ENCODE measurements at regions not wholly inside any gene's neighbourhood (a gene's known extent, or its start where the extent isn't known, plus 50 kb on each side); places are given as distances from the start of the nearest gene placed in this dataset.

DNA sequence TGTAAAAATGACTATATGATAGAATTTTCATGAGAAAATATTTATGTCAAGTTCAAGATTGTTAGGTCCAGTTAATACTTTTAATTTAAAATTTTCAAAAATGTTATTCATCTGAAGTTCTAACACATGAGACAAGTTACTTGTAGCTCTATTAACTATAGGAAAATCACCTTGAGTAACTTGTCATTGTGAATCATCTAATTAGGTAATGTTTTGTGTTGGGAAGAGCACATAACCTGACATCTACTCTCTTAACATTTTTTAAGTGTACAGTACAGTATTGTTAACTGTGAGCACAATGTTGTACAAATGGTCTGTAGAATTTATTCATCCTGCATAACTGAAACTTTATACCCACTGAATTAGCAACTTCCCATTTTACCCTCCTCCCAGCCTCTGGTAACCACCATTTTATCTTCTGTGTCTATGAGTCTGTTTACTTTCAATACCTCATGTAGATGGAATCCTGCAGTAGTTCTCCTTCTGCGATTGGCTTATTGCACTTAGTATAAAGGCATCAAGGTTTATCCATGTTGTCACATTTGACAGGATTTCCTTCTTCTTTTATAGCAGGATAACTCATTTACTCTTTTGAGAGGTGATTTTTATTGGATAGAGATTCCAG is 54.6 kb downstream of the ARL4A start:
- Mint-ChIP-seq H3K4me1 (ENCODE audit: low read depth) (no peaks in the 10 kb centered on the region), H3K4me3 (no peak overlapping the region), H3K9me3 (no peaks in the 10 kb centered on the region), H3K27me3 (ENCODE audit: low read depth) (no peaks in the 10 kb centered on the region), H3K36me3 (ENCODE audit: insufficient read depth) (no peaks in the 10 kb centered on the region)
- ATAC-seq = no peak
- no peak for DNase-seq

- Mint-ChIP-seq H3K9me3 (no peaks in the 10 kb centered on the region), H3K27me3 (ENCODE audit: low read depth) (no peaks in the 10 kb centered on the region), H3K4me1 (ENCODE audit: low read depth) (no peaks in the 10 kb centered on the region), H3K4me3 (no peak overlapping the region), H3K36me3 (ENCODE audit: insufficient read depth) (no peaks in the 10 kb centered on the region)
- DNase-seq (no peak), ATAC-seq (no peak)
Measured at GRCh38 chr7:12746211-12746610, 58.8 kb downstream of the ARL4A start.

DNA sequence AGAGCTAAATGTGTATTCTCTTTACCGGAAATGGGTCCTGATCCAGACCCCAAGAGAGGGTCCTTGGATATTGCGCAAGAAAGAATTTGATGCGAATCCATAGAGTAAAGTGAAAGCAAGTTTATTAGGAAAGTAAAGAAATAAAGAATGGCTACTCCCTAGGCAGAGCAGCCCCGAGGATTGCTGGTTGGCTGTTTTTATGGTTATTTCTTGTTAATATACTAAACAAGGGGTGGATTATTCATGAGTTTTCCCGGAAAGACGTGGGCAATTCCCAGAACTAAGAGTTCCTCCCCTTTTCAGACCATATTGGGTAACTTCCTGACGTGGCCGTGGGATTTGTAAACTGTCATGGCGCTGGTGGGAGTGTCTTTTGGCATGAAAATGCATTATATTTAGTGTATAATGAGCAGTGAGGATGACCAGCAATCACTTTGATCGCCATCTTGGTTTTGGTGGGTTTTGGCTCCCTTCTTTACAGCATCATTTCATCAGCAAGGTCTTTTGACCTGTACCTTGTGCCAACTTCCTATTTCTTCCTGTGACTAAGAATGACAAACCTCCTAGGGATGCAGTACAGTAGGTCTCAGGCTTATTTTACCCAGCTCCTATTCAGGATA is 60.4 kb downstream of the ARL4A start:
- Mint-ChIP-seq H3K4me3 (no peak overlapping the region), H3K4me1 (ENCODE audit: low read depth) (no peaks in the 10 kb centered on the region), H3K9me3 (no peaks in the 10 kb centered on the region), H3K36me3 (ENCODE audit: insufficient read depth) (no peaks in the 10 kb centered on the region), H3K27me3 (ENCODE audit: low read depth) (no peaks in the 10 kb centered on the region)
- DNase-seq = no peak
- no peak for ATAC-seq

GRCh38 chr7:12749069-12749468 is 61.6 kb downstream of the ARL4A start:
- DNase-seq (no peak), ATAC-seq (no peak)
- H3K36me3 Mint-ChIP-seq (ENCODE audit: insufficient read depth) = no peaks in the 10 kb centered on the region
- no peaks in the 10 kb centered on the region for H3K9me3 Mint-ChIP-seq
- no peaks in the 10 kb centered on the region for H3K4me1 Mint-ChIP-seq (ENCODE audit: low read depth)
- no peak overlapping the region for H3K4me3 Mint-ChIP-seq
- H3K27me3 Mint-ChIP-seq (ENCODE audit: low read depth) = no peaks in the 10 kb centered on the region

- H3K4me3 Mint-ChIP-seq = no peak overlapping the region
- peaks cover 2% of the 10 kb centered on the region for H3K27me3 Mint-ChIP-seq (ENCODE audit: low read depth)
- no peaks in the 10 kb centered on the region for H3K36me3 Mint-ChIP-seq (ENCODE audit: insufficient read depth)
- ATAC-seq (no peak), DNase-seq (no peak)
- no peaks in the 10 kb centered on the region for H3K9me3 Mint-ChIP-seq
- no peaks in the 10 kb centered on the region for H3K4me1 Mint-ChIP-seq (ENCODE audit: low read depth)
Measured at GRCh38 chr7:12749746-12750145, 62.3 kb downstream of the ARL4A start.

- Mint-ChIP-seq H3K4me3 (no peak overlapping the region), H3K9me3 (no peaks in the 10 kb centered on the region), H3K4me1 (ENCODE audit: low read depth) (no peaks in the 10 kb centered on the region), H3K36me3 (ENCODE audit: insufficient read depth) (no peaks in the 10 kb centered on the region), H3K27me3 (ENCODE audit: low read depth) (peaks cover 2% of the 10 kb centered on the region)
- no peak for DNase-seq
- no peak for ATAC-seq
Measured at GRCh38 chr7:12751764-12752163, 64.3 kb downstream of the ARL4A start.

GRCh38 chr7:12754179-12754578 is 66.7 kb downstream of the ARL4A start:
- H3K4me3 Mint-ChIP-seq = no peak overlapping the region
- no peaks in the 10 kb centered on the region for H3K36me3 Mint-ChIP-seq (ENCODE audit: insufficient read depth)
- H3K27me3 Mint-ChIP-seq (ENCODE audit: low read depth) = peaks cover 2% of the 10 kb centered on the region
- ATAC-seq (no peak), DNase-seq (no peak)
- no peaks in the 10 kb centered on the region for H3K9me3 Mint-ChIP-seq
- no peaks in the 10 kb centered on the region for H3K4me1 Mint-ChIP-seq (ENCODE audit: low read depth)

DNA sequence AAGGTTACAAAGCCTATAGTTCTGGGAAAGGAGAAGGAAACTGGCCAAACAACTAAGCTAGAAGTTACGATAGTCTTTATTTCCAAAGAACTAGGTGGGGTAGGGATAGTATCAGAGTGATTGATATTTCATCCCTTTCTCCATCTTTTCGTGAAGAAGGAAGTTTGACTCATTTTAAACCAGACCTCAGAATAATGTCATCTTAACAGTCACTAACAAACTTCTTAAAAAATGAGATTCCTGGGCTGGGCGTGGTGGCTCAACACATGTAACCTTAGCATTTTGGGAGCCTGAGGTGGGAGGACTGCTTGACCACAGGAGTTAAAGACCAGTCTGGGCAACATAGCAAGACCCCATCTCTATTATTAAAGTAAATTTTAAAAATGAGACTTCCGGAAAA is 69.4 kb downstream of the ARL4A start:
- ATAC-seq (no peak), DNase-seq (no peak)
- Mint-ChIP-seq H3K36me3 (ENCODE audit: insufficient read depth) (no peaks in the 10 kb centered on the region), H3K4me1 (ENCODE audit: low read depth) (no peaks in the 10 kb centered on the region), H3K9me3 (peaks cover 8% of the 10 kb centered on the region), H3K4me3 (no peak overlapping the region), H3K27me3 (ENCODE audit: low read depth) (peaks cover 2% of the 10 kb centered on the region)

DNA sequence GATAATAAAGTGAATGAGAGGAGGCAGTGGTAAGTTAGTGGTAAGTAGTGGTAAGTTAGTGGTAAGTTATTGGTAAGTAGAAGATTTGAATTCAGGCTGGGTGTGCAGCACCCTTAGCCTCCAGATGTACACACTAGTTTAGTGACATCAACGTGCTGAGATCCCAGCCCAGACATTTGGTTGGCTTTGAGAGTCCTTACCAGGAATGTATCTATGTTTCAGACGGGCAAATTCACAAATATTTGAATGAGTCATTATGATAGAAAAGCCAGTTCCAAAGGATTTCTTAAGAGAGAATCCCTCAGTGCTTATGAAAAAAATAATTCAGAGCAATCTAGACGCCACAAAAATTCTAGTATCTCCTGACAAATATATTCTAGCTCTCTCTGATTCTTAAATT is 70.0 kb downstream of the ARL4A start:
- Mint-ChIP-seq H3K9me3 (peaks cover 8% of the 10 kb centered on the region), H3K27me3 (ENCODE audit: low read depth) (peaks cover 2% of the 10 kb centered on the region), H3K36me3 (ENCODE audit: insufficient read depth) (no peaks in the 10 kb centered on the region), H3K4me3 (no peak overlapping the region), H3K4me1 (ENCODE audit: low read depth) (no peaks in the 10 kb centered on the region)
- ATAC-seq = no peak
- DNase-seq = no peak

GRCh38 chr7:12759151-12759550 is 71.7 kb downstream of the ARL4A start:
- DNase-seq (no peak), ATAC-seq (no peak)
- no peak overlapping the region for H3K4me3 Mint-ChIP-seq
- H3K9me3 Mint-ChIP-seq = peaks cover 8% of the 10 kb centered on the region
- peaks cover 1% of the 10 kb centered on the region for H3K27me3 Mint-ChIP-seq (ENCODE audit: low read depth)
- H3K36me3 Mint-ChIP-seq (ENCODE audit: insufficient read depth) = no peaks in the 10 kb centered on the region
- H3K4me1 Mint-ChIP-seq (ENCODE audit: low read depth) = no peaks in the 10 kb centered on the region

- DNase-seq (no peak), ATAC-seq (no peak)
- no peaks in the 10 kb centered on the region for H3K36me3 Mint-ChIP-seq (ENCODE audit: insufficient read depth)
- peaks cover 1% of the 10 kb centered on the region for H3K27me3 Mint-ChIP-seq (ENCODE audit: low read depth)
- no peak overlapping the region for H3K4me3 Mint-ChIP-seq
- peaks cover 8% of the 10 kb centered on the region for H3K9me3 Mint-ChIP-seq
- H3K4me1 Mint-ChIP-seq (ENCODE audit: low read depth) = no peaks in the 10 kb centered on the region
Measured at GRCh38 chr7:12761111-12761510, 73.7 kb downstream of the ARL4A start.

DNA sequence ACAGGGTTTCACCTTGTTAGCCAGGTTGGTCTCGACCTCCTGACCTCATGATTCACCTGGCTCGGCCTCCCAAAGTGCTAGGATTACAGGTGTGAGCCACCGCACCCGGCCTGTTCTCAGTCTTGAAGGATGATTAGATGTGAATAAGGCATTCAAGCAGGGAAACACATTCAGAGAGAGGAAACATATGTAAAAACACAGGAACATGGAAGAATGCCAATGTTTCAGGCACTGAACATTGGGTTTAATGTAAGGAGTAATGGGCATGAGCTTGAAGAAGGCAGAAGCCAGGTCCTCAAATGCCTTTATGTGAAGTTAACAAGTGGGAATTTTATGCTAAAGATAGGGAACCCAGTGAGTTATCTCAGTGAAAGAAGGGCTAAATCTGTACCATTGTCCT is 74.3 kb downstream of the ARL4A start:
- no peaks in the 10 kb centered on the region for H3K36me3 Mint-ChIP-seq (ENCODE audit: insufficient read depth)
- H3K27me3 Mint-ChIP-seq (ENCODE audit: low read depth) = peaks cover 2% of the 10 kb centered on the region
- H3K9me3 Mint-ChIP-seq = peaks cover 8% of the 10 kb centered on the region
- H3K4me1 Mint-ChIP-seq (ENCODE audit: low read depth) = no peaks in the 10 kb centered on the region
- no peak overlapping the region for H3K4me3 Mint-ChIP-seq
- ATAC-seq (no peak), DNase-seq (no peak)

GRCh38 chr7:12764458-12764891 is 77.0 kb downstream of the ARL4A start:
- no peak for ATAC-seq
- H3K27me3 Mint-ChIP-seq (ENCODE audit: low read depth) = peaks cover 2% of the 10 kb centered on the region

DNA sequence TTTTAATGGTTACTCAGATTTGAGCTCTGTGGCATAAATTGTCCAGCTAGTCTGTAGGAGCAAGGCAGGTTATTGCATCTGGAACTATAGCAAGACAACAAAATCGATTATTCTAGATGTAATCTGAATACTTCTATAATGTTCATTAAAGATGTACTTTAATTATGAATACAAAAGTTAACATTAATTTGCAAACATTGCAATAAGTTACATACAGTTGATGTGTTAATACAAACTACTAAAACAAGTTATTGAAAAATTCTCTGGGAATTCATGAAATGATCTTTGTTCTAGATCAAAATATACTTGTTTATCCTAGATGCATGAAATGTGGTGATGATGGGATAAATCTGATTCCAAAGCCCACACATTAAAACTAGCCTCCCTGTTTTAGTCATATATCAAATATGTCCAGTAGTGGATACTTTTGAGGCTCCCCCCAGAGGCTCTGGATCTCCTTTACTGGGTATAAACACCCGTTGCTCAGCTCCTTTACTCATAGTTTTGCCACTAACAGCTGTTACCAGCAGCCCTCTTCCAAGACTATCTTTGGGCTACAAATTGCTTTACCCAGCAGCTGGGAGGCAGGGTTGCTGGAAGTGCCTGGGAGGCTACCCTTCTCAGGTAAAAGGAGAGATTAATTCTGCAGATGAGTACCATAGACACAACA is 78.1 kb downstream of the ARL4A start:
- ATAC-seq (no peak), DNase-seq (no peak)
- Mint-ChIP-seq H3K9me3 (no peaks in the 10 kb centered on the region), H3K4me1 (ENCODE audit: low read depth) (no peaks in the 10 kb centered on the region), H3K36me3 (ENCODE audit: insufficient read depth) (no peaks in the 10 kb centered on the region), H3K4me3 (no peak overlapping the region), H3K27me3 (ENCODE audit: low read depth) (peaks cover 2% of the 10 kb centered on the region)

More at GRCh38 chr7:12764458-12764891, 77.0 kb downstream of the ARL4A start:
- Mint-ChIP-seq H3K36me3 (ENCODE audit: insufficient read depth) (no peaks in the 10 kb centered on the region), H3K4me1 (ENCODE audit: low read depth) (no peaks in the 10 kb centered on the region), H3K9me3 (peaks cover 8% of the 10 kb centered on the region), H3K4me3 (no peak overlapping the region)
- DNase-seq = no peak

GRCh38 chr7:12766416-12766815 is 79.0 kb downstream of the ARL4A start:
- H3K9me3 Mint-ChIP-seq = no peaks in the 10 kb centered on the region
- DNase-seq (no peak), ATAC-seq (no peak)
- peaks cover 2% of the 10 kb centered on the region for H3K27me3 Mint-ChIP-seq (ENCODE audit: low read depth)
- H3K4me1 Mint-ChIP-seq (ENCODE audit: low read depth) = no peaks in the 10 kb centered on the region
- H3K4me3 Mint-ChIP-seq = no peak overlapping the region
- no peaks in the 10 kb centered on the region for H3K36me3 Mint-ChIP-seq (ENCODE audit: insufficient read depth)

Measured in activated T-cell treated with anti-CD3 and anti-CD28 coated beads, Interleukin-2, amount 50 U/mL, for 4 hours (primary cell).